ENCODE measurements at regions not wholly inside any gene's neighbourhood (a gene's known extent, or its start where the extent isn't known, plus 50 kb on each side); places are given as distances from the start of the nearest gene placed in this dataset.
A peak's percentile ranks its signal among the peaks of the same experiment; 100 is the strongest.

DNA sequence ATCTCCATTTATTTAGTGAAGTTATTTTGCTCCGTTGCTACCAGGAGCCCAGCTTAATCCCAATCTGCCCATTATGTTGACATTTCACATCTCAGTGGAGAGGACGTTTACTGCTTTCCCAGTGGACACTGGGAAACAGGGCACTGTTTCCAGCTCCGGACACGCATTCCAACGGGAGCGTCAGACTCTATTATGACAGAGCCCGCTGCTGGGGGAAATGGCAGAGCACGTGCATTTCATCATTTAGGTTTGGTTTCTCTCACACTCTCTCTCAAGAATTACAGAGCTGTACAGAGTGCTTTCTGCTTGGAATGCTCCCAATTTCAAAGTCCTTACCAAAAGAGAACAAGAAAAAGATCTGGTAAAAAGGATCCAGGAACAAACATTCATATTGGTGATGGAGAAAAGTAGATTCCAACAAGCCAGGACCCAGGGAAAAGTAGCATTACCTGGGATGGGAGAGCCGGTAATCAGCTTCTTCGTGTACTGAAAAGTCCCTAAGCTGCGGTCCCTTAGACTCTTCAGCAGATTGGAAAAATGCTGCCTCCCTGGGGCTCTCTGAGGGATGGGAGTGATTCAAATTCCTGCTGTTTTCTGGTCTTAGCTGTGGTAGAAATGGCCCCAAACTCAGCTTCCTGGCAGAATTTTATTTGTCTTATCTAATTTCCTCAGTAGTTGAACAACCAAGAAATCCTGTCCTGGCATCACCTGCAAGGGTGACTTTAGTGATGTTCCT, 136.0 kb upstream of the THBS1 start:
- no peak for DNase-seq

DNA sequence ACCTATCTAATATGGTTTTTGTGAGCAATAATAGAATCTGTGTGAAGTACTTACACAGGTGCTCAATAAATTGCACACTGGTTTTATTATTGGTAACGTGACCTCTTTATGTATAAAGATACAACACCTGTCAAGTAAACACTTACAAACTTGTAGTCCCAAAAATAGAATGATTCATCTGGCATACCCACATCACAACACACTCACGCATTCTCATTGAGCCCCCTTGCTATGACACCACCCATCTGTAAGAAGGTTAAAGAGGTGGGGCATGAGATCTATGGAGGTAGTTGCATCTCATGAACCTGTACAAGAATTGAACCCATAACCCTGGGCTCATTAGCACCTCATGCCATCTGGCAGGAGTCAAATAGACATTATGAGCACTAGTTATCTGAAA, 134.9 kb upstream of the THBS1 start:
- DNase-seq = no peak

DNA sequence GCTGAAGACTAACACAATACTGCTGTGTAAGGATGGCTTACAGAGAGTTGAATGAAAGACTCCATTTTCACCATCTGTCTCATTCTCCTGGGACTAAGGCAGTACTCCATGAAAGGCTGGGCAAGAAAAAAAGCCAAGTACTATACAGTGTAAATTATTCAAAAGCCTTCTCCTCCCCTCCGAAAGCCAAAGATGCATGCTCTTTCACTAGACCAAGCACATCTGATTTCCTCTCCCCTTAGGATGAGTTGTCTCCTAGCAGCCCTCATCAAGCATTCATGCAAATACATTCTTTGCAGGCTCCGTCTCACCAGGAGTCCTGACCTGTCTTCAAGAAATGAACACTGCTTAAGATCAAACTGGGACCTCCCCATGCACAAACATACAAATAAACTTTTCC, 133.5 kb upstream of the THBS1 start:
- DNase-seq = no peak

- DNase-seq = no peak
Observed at GRCh38 chr15:39447881-39448280, 133.0 kb upstream of the THBS1 start.

DNA sequence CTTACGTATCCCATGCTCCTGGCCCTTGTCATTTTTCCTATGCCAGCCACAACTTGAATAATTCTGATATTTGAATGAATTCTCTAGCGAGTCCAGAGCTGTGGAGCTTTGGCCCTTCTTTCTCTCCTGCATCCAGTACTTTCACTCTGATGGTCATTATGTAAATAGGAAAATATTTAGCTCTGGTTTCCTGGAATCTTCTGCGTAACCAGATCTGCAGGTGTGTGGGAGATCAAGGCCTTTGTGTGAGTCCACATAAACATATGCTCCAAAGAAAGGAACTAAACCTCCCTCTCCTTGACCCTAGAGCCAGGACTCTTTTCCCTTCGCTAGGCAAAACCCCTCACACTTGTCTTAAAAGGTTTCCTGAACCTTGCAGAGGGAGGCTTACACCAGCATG, 132.5 kb upstream of the THBS1 start:
- DNase-seq = no peak

- DNase-seq = no peak
Observed at GRCh38 chr15:39451121-39451688, 129.7 kb upstream of the THBS1 start.

DNA sequence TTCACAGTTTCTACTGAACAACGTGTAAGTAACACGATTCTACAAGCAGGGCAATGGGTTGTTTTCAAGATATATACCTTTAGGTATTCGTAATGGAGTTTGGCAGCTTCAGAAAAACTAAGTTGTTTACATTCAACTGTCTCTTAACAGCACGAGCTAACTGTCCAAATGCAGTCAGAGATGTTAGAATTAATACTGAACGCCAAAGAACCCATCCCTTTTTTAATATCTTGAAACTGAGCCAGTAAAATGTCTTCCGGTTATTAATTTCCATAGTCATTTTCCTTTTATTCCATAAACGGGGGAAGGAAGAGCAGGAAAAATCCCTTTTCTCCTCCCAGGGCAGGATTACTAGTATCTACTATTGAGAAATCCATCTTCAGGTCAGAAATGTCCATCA, 129.0 kb upstream of the THBS1 start:
- no peak for DNase-seq

DNA sequence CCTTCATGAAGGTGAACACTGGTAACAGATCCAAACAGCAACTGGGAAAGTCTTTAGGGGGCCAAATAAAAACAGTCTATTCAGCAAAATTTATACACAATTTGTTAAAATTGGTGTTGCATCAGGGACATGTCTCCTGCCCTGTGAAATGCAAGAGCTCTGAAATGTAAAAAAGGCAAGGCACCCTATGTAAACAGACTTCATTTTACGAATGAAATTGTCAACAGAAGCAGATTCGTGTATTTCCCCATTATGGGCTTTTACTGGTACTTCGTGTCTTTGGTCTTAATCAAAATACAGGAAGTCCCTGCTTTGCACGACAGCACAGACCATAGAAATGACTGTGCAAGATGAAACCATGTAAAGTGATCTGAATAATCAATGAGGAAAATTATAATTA, 127.3 kb upstream of the THBS1 start:
- DNase-seq = no peak

DNA sequence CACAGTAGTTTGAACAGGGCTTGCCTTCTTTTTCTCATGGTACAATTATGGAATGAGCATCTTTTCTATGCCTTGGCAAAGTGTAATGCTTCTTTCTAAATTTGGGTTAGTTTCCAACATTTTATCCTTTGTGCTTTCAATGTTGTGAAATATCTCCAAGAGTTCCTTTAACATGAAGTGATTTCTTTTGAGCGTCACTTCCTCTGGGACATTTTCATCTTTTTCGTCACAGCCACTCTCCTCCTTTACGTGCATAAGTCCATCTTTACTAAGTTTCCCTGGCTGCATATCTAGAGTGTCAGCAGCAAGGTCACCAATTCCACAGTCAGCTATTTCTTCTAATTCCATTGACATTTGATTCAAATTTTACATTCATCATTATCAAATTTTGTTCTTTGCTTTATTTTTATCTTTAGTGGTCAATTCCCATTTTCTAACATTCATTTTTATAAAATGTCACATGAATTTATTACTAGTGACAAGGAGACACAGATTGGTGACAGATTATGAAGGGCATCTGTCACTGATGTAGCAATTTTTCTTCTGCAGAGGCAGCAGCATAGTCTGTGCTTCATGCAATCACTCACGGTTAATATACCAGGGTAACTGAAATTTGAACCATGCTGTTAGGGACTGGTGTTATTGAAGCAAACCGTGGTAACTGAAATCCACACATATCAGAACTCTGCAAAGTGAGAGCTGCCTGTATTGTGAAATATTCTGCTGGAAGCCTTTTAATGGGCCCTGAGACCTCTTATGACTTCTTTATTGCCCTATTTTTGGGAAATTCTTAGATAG, 126.5 kb upstream of the THBS1 start:
- DNase-seq = no peak

- DNase-seq = peak in 1 of 2 donors; percentile 7
Observed at GRCh38 chr15:39455471-39455991, 125.3 kb upstream of the THBS1 start.

GRCh38 chr15:39456159-39456558, 124.7 kb upstream of the THBS1 start:
- no peak for DNase-seq

GRCh38 chr15:39456582-39457330, 124.1 kb upstream of the THBS1 start:
- no peak for DNase-seq

- no peak for DNase-seq
Observed at GRCh38 chr15:39458131-39458530, 122.7 kb upstream of the THBS1 start.

- DNase-seq = no peak
Observed at GRCh38 chr15:39459548-39459947, 121.3 kb upstream of the THBS1 start.

DNA sequence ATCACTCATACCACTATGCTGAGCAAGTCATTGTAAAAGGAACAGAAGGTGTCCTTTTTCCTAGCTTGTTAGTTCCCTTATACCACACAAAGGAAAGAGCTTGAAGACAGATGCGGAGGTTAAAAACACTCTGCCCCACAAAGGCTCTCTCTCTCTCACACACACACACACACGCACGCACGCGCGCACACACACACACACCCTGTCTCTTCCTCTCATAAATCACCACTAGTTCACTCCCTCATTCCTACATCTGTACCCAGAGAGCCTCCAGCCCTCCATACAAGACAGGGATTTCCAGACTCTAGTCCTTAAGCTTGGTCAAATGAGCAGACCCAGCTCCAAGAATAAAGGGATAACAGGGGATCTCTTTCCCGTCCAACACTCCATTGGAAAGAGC, 120.1 kb upstream of the THBS1 start:
- DNase-seq = no peak

DNA sequence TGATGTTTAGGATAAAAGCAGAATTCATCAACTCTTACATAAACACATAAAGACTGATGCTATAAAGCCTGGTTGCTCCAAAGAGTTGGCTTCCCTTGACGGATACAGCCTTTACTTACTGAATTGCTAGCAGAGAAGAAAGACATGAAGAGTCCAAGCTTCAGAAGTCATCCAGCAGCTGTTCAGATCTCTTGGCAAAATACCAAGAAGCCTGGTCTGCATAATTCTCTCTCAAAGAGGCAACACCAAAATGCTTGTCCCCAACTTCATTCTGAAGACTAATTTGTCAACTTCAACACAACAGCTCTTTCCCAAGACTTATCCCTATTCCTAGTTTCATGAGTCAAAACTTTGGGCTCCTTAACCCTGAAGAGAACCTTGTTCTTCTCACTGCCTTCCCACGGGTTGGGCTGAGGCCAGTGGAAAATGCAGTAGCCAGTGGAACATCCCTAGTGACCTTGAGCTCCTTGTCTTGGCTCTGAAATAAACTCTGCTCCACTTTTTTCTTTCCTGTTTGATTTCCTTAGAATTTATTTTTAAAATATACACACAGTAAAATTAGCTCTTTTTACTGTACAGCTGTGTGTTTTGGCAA, 119.2 kb upstream of the THBS1 start:
- DNase-seq = no peak

GRCh38 chr15:39462691-39463090, 118.2 kb upstream of the THBS1 start:
- no peak for DNase-seq

GRCh38 chr15:39465843-39466749, 114.8 kb upstream of the THBS1 start:
- DNase-seq = no peak

- DNase-seq = no peak
Observed at GRCh38 chr15:39466750-39467105, 114.2 kb upstream of the THBS1 start.

DNA sequence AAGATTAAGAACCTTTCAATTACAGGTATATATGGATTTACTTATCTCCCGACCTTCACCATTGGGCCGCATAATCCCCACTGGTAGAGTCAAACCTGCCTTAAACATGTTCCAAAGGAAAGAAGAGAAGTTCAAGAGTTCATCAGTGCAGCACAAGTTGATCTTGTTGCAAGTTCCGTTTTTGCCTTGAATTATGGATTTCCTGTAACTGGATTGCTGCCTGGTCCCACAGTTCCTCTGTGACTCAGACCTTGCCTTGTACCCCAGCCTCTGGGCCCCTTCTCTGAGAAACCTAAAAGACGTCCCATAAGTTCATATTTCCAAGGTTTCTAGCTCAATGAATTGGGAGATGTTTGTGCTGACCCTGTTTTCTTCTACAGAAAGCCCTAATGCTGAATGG, 112.5 kb upstream of the THBS1 start:
- DNase-seq = no peak

- DNase-seq = no peak
Observed at GRCh38 chr15:39468828-39469227, 112.1 kb upstream of the THBS1 start.
